Ishikawa (cell line): ENCODE measurements at regions not wholly inside any gene's neighbourhood (a gene's known extent, or its start where the extent isn't known, plus 50 kb on each side); places are given as distances from the start of the nearest gene placed in this dataset.

Source experiments
- CEBPB ChIP-seq: IDR thresholded peaks from 2 replicates; pipeline ENCODE4 v1.6.1; 2012
- CREB1 ChIP-seq: IDR thresholded peaks from 2 replicates; pipeline ENCODE4 v1.6.1; 2012; ENCODE audit warnings: low read depth
- EGR1 ChIP-seq: IDR thresholded peaks from 2 replicates; pipeline ENCODE4 v1.6.1; 2012
- EP300 ChIP-seq: IDR thresholded peaks from 2 replicates; pipeline ENCODE4 v1.6.1; 2012; ENCODE audit warnings: borderline replicate concordance
- FOXM1 ChIP-seq: IDR thresholded peaks from 2 replicates; pipeline ENCODE4 v1.6.1; 2012; ENCODE audit warnings: low read depth, borderline replicate concordance
- MAX ChIP-seq: IDR thresholded peaks from 2 replicates; pipeline ENCODE4 v1.6.1; 2012
- RAD21 ChIP-seq: IDR thresholded peaks from 2 replicates; pipeline ENCODE4 v1.6.1; 2012; ENCODE audit warnings: low read depth
- REST ChIP-seq: IDR thresholded peaks from 2 replicates; pipeline ENCODE4 v1.6.1; 2012; ENCODE audit warnings: low read depth, mild to moderate bottlenecking
- TCF12 ChIP-seq: IDR thresholded peaks from 2 replicates; pipeline ENCODE4 v1.6.1; 2012; ENCODE audit warnings: low read depth
- TEAD4 ChIP-seq: IDR thresholded peaks from 2 replicates; pipeline ENCODE4 v1.6.1; 2012
- YY1 ChIP-seq: IDR thresholded peaks from 2 replicates; pipeline ENCODE4 v1.6.1; 2012; ENCODE audit warnings: low read depth

- no peak for TF ChIP-seq REST
- no peak for TF ChIP-seq EP300
- no peak for TF ChIP-seq MAX
- no peak for TF ChIP-seq YY1
- no peak for TF ChIP-seq RAD21
- TF ChIP-seq EGR1 = no peak
- no peak for TF ChIP-seq TCF12
- TF ChIP-seq CREB1 = no peak
- TF ChIP-seq TEAD4 = no peak
- TF ChIP-seq FOXM1 = no peak
- no peak for TF ChIP-seq CEBPB
Observed at GRCh38 chr10:28988980-28989379, 299.9 kb upstream of the LYZL1 start.
